ENCODE measurements at regions not wholly inside any gene's neighbourhood (a gene's known extent, or its start where the extent isn't known, plus 50 kb on each side); places are given as distances from the start of the nearest gene placed in this dataset.

DNA sequence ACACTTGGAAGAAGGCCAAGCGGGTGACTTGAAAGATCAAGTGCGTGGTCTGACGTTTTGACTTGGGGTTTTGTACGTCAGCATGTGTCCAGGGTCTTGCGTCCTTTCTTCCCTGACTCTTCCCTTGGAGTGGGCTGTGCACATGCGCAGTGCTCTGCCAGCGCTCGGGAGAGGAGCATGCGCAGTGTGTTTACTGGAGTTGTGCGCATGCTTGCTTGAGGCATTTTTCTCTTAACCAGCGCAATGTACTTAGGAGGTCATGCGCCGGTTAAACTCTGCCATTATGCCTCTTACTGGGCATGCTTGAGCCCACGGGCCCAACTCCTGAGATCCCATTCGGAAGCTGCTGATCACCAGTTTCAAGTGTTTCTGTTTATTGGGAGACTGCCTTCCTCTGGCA is 242.5 kb upstream of the AJAP1 start:
- peaks cover 41% of the 10 kb centered on the region for H3K9me3 Mint-ChIP-seq (ENCODE audit: unreplicated experiment)

GRCh38 chr1:4415476-4415875 is 238.9 kb upstream of the AJAP1 start:
- Mint-ChIP-seq H3K27me3 (ENCODE audit: unreplicated experiment) (peaks cover 8% of the 10 kb centered on the region), H3K9me3 (ENCODE audit: unreplicated experiment) (peaks cover 48% of the 10 kb centered on the region), H3K36me3 (ENCODE audit: low read depth, unreplicated experiment) (peaks cover 6% of the 10 kb centered on the region), H3K4me1 (ENCODE audit: unreplicated experiment) (no peaks in the 10 kb centered on the region), H3K4me3 (ENCODE audit: unreplicated experiment) (no peak overlapping the region), H3K27ac (ENCODE audit: unreplicated experiment) (no peak overlapping the region)
- no peak for DNase-seq (ENCODE audit: low spot score)
- no peak for TF ChIP-seq CTCF (IDR thresholded peaks at IDR 0.05; ENCODE audit: unreplicated experiment)

More for the DNA sequence above, 242.5 kb upstream of the AJAP1 start:
- Mint-ChIP-seq H3K27ac (ENCODE audit: unreplicated experiment) (no peak overlapping the region), H3K4me1 (ENCODE audit: unreplicated experiment) (no peaks in the 10 kb centered on the region), H3K27me3 (ENCODE audit: unreplicated experiment) (peaks cover 5% of the 10 kb centered on the region), H3K4me3 (ENCODE audit: unreplicated experiment) (no peak overlapping the region), H3K36me3 (ENCODE audit: low read depth, unreplicated experiment) (peaks cover 11% of the 10 kb centered on the region)
- no peak for TF ChIP-seq CTCF (IDR thresholded peaks at IDR 0.05; ENCODE audit: unreplicated experiment)
- no peak for DNase-seq (ENCODE audit: low spot score)

GRCh38 chr1:4416189-4416588 is 238.2 kb upstream of the AJAP1 start:
- Mint-ChIP-seq H3K4me3 (ENCODE audit: unreplicated experiment) (no peak overlapping the region), H3K27ac (ENCODE audit: unreplicated experiment) (no peak overlapping the region), H3K27me3 (ENCODE audit: unreplicated experiment) (peaks cover 7% of the 10 kb centered on the region), H3K36me3 (ENCODE audit: low read depth, unreplicated experiment) (no peaks in the 10 kb centered on the region), H3K9me3 (ENCODE audit: unreplicated experiment) (peaks cover 43% of the 10 kb centered on the region), H3K4me1 (ENCODE audit: unreplicated experiment) (no peaks in the 10 kb centered on the region)
- no peak for DNase-seq (ENCODE audit: low spot score)
- TF ChIP-seq CTCF (IDR thresholded peaks at IDR 0.05; ENCODE audit: unreplicated experiment): no peak

DNA sequence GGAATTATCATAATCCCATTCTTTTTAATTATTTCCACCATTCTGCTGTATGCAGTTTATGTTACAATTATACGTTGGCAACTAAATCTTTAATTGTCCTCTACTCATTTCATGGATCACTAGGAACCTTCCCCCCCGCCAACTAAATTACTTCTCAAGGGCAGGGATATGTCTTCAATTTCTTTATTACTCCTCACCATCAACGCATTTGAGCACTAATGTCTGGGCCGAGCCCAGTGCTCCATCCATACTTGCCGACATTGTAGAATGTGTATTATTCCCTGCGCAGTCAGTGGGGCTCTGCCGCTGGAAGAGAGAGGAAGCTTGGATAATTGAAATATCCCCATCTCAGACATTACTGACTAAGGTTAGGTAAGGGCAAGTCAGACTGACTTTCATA is 236.4 kb upstream of the AJAP1 start:
- no peaks in the 10 kb centered on the region for H3K4me1 Mint-ChIP-seq (ENCODE audit: unreplicated experiment)
- H3K27me3 Mint-ChIP-seq (ENCODE audit: unreplicated experiment): peaks cover 7% of the 10 kb centered on the region
- H3K4me3 Mint-ChIP-seq (ENCODE audit: unreplicated experiment): no peak overlapping the region
- TF ChIP-seq CTCF (IDR thresholded peaks at IDR 0.05; ENCODE audit: unreplicated experiment): no peak
- no peaks in the 10 kb centered on the region for H3K36me3 Mint-ChIP-seq (ENCODE audit: low read depth, unreplicated experiment)
- peaks cover 44% of the 10 kb centered on the region for H3K9me3 Mint-ChIP-seq (ENCODE audit: unreplicated experiment)
- no peak for DNase-seq (ENCODE audit: low spot score)
- no peak overlapping the region for H3K27ac Mint-ChIP-seq (ENCODE audit: unreplicated experiment)

- Mint-ChIP-seq H3K9me3 (ENCODE audit: unreplicated experiment) (peaks cover 55% of the 10 kb centered on the region), H3K4me3 (ENCODE audit: unreplicated experiment) (no peak overlapping the region), H3K4me1 (ENCODE audit: unreplicated experiment) (no peaks in the 10 kb centered on the region), H3K36me3 (ENCODE audit: low read depth, unreplicated experiment) (peaks cover 5% of the 10 kb centered on the region), H3K27ac (ENCODE audit: unreplicated experiment) (no peak overlapping the region), H3K27me3 (ENCODE audit: unreplicated experiment) (peaks cover 13% of the 10 kb centered on the region)
- no peak for DNase-seq (ENCODE audit: low spot score)
- no peak for TF ChIP-seq CTCF (IDR thresholded peaks at IDR 0.05; ENCODE audit: unreplicated experiment)
Observed at GRCh38 chr1:4421986-4422385, 232.4 kb upstream of the AJAP1 start.
